ENCODE measurements at regions not wholly inside any gene's neighbourhood (a gene's known extent, or its start where the extent isn't known, plus 50 kb on each side); places are given as distances from the start of the nearest gene placed in this dataset.

DNA sequence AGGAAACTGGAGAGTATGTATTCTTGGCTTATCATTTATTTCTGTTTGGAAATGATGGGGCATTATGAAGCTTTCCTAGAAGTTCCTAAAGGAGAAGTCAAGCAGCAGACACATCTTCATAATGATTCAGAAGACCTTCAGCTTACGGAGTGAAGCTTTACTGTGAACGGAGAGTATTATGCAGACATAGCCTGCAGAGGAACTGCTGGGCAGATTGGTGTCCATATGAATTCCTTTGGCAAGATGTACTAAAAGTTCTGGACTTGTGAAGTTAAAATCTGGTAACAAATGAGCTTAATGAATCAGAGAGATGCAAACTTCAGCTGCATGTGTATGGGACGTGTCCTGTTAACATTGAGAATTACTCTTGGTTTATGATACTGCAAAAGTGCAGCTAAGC lies 60.1 kb downstream of the NABP1 start:
- DNase-seq (ENCODE audit: low read depth in 3 of 3): no peak

DNA sequence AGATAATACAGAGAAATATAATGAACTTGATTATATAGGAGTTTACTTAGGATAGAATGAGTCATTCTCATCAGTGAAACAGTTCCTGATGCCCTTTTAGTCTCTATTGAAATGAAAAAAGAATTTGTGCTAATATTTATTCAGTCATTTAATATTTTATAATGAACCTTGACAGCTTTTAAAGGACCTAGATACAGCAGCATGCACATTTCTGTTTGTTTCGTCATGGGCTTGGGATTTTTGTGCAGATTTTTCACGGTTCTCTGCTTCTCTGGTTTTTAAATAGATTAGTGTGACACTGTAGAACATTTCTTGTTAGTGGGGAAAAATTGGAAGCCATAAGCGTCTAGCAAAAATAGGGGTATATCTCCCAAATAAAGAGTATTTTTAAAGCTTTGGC lies 60.7 kb downstream of the NABP1 start:
- DNase-seq (ENCODE audit: low read depth in 3 of 3): no peak

DNA sequence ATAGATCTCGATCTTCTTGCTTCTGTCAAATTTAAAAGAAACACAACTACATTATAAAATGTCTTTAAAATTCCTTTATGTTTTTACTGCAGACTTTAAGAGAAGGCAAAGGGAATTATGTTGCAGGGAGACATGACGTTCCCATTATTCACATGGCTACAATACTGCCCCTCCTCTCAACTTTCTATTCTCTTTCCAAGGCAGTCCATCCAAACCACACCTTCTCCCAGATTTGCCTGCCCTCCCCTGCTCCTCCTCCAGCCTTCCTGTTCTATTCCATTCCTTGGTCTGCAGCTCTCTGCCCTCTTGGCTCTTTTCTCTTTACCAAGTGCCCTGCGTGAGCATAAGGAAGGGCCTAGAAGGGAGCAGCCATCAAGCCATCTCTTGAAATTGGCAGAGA lies 61.3 kb downstream of the NABP1 start:
- DNase-seq (ENCODE audit: low read depth in 3 of 3): no peak

DNA sequence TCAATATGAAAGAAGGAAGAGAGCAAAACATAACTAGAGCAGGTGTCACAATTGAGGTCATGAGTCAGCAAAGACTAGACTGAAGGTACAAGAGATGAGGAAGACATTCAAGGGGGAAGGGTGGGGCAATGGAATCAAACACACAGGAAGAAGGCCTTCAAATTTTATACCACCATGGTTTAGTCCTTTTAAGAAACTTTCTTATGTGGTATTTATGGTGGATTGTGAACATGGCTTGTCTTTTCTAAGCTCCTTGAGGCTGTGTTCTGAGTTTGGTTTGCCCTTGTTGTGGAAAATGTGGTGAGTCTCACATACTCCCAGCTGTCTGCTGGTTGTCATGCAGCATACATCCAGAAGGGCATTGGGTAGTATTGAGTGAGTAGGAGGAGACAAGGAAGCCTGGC lies 62.1 kb downstream of the NABP1 start:
- DNase-seq (ENCODE audit: low read depth in 3 of 3): peak in 1 of 3 donors; percentile 16

DNA sequence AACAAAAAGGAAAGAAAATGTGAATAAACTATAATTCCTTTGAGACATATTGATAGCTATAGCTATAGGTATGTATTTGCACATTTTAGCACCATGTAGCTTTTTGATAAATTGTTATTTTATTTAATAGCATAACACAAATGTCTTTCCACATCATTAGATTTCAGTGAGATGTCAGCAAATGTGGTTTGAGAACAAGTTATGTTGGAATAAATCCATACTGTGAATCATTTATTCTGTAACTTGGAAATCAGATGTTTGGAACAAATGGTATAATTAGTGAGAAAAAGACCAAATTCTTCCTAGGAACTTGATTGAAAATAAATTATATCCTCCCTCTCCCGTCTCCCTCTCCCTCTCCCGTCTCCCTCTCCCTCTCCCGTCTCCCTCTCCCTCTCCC lies 62.8 kb downstream of the NABP1 start:
- DNase-seq (ENCODE audit: low read depth in 3 of 3): no peak

DNA sequence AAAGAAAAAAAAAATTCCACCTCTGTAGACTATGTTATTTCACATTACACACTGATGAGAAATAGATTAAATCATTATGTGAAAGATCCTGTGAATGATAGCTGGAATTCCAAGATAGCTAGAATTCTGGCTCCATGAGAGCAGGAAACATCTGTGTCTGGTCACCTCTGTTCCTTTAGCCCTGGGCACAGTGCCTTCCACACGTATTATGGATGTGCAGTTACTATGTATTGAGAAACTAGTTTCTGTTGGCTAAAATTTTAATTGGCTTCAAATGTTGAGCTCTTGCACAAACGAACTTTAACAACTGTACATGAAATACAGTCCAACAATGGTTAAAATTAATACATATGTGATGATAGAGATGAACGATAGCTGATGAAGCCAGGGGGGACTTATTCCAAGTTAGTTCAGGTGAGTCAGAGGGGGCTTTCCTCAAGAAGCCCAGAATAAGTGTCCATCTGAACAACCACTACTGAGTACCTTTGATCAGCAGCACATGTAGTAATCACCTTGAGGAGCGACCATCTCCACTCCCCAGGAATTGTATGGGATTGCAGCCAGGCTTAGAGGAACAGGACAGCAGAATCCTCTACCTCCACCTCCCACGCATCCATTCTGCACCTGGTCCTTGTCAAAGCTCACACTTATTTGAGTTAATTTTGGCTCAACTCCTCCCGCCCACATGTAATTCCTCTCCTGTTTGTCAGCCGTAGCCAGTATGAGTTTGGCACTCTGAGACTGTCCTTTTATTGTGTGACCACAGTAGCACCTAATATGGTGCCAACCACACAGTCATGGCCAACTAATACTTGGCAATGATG lies 68.6 kb downstream of the NABP1 start:
- DNase-seq (ENCODE audit: low read depth in 3 of 3): no peak

DNA sequence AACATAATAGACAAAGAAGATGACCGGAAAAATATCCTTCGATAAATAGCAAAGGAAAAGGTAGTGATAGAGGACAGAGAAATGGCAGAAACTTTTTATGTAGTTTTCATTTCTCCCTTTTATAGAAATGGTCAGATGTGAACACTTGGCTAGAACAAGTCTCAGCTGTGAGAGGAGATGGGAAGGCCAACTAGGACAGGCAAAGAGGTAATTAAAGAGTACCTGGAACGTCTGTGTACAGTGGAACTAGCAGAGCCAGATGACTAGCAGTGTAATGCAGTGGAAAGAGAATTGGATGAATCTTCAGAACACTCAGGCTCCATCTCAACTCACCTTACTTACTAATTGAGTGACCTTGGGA lies 69.2 kb downstream of the NABP1 start:
- no peak for DNase-seq (ENCODE audit: low read depth in 3 of 3)

DNA sequence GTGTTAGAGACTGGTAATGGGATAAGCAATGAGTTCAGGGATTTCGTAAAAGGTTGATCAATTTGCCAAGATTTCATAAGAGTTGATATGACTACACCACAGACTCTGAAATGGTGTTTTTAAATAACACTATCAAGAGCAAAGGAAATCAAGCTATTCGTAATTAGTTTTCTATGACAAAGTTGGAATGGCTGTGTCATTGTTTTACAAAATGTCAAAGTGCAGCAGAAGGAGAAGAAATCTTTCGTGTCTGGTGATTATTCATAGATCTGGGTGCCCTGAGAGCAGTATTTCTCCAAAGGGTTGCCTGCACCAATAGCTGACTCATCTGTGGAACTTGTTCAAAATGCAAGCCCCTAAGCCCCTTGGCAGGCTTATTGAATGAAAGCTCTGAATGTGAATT lies 70.1 kb downstream of the NABP1 start:
- no peak for DNase-seq (ENCODE audit: low read depth in 3 of 3)

DNA sequence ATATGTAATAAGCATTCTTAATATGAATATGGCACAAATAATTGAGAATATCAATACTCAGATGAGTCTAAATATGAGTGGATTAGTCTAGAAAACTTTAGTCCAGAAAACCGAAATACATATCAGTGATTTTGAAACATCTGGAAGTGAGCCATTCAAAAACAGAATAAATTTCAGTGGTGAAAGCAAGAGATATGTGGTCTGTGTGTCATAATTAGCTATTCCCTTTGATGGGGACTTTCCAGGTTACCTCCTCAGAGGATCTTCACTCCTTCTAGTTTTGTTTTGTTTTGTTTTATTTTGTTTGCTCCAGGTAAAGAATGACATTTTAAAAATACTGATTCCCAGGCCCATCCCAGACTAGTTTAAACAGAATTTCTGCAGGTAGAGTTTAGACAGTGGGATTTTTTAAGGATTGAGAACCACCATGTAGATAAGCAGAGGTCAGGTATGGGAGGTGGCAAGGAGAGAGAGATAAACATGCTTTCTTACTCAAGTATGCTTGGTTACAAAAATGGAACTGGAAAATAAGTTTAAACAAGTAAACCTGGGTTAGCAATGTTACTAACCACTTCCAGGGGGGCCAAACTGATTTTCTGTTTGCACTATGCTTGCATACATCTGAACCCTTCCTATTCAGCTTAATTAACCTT lies 70.7 kb downstream of the NABP1 start:
- no peak for DNase-seq (ENCODE audit: low read depth in 3 of 3)

DNA sequence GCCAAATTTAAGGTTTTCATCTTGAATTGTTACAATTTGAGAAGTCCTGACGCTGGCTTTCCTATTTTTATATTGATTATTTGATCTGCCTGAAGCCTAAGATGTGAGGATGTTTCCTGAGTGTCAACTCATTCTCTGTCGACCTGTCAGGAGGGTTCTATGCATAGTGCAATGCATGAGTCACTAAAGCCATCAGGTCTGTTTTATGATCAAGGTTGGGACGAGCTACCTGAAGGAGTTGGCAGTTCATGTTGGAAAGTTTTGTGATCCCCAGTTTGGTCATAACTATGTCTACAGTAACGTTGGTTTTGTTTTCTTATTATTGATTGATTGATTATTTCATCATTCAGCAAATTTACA lies 71.2 kb downstream of the NABP1 start:
- DNase-seq (ENCODE audit: low read depth in 3 of 3): no peak

DNA sequence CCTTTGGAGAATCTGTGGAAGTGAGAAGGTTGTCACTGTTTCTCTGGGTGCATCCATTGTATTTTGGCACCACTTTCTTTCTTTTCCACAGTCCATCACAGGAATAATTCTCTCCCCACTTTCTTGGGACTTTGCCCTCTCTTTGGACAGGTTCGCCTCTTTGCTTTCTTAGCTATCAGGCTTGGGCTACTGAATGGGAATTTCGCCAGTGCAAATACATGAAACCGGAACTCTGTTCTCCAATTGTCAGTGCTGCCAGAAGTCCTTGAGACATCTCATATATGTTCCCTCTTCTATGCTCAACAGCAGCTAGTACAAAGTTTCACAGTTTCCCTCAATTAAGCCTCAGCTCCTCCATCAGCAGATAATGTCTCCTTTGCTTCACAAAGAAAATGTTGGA lies 76.2 kb downstream of the NABP1 start:
- no peak for DNase-seq (ENCODE audit: low read depth in 3 of 3)

DNA sequence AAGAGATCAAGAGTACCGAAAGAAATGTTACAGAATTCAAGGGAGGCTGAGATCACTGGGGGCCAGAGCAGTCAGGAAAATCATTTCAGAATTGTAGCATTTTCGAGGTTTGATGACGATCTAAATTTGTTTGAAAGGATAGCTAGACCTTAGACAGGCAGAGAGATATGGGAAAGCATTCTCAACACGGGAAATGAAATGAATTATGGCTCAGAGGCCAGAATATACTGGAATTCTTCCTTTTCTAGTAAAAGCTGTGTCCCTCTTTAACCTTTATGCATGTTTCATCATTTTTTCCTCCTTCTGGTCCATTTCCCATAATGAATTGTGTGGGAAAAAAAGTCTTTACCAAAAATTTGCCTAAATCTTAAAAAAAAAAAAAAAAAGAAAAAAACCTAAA lies 78.8 kb downstream of the NABP1 start:
- DNase-seq (ENCODE audit: low read depth in 3 of 3): no peak

DNA sequence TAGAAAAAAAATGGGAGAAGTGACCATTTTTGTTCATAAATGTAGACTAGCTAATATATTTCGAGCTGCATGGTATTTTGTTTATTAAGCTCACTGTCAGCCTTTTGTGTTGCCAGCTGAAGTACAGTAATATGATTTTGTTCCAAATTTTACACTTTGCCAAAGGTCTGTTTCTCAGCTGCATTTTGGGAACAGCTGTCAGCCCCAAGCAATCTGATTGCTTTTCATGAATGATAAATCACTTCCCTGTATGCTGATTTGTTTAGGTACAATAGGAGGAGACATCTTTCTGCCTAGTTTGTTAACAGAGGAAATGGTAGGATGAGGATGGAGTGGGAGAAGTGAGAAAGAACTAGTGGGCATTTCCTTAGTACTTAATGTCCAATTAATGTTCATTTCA lies 79.3 kb downstream of the NABP1 start:
- DNase-seq (ENCODE audit: low read depth in 3 of 3): no peak

DNA sequence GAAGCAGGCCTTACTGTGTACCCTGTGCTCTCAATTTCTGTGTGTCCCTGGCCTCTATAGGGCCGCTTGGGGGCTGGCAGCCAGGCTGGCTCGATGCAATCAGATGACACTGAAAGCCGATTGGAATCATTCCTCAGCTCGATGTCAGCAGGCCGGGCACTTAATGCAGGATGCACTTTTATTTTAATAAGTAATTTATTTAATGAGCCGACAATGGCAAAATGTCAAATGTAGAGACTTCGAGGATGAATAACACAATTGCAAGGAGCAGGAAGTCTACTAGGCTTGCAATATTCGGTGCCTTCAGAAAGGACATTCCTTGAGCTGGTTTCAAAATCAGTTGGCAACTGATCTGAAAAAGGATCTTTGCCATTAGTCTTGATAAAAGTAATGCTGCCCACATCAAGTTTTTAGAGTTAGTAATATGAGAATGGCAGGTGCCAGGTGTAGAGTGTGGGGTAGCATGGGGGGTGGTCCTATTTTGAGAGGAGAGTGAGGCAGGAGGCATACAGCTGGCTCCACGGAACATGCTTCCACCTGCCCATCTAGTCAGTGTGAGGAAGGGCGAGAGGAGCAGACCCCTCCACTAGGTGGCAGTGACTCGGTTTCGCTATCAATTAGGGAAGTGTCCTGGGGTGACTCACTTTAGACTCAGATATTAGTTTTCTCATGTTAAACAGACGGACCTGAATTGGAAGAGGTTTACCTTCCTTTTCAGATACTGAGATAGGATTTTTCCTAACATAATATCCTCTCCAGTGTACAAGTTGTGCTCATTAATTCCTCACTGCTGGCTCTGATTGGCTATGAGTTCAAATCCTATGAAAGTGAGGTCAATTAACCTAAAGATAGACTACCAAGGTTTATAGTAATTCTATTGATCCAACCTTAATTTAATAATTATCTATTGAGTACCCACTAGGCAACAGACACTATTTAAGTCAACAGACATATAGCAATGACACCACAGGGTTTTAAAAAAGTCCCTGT lies 80.9 kb downstream of the NABP1 start:
- DNase-seq (ENCODE audit: low read depth in 3 of 3): peak; percentile 7 to 27 (median 25)

DNA sequence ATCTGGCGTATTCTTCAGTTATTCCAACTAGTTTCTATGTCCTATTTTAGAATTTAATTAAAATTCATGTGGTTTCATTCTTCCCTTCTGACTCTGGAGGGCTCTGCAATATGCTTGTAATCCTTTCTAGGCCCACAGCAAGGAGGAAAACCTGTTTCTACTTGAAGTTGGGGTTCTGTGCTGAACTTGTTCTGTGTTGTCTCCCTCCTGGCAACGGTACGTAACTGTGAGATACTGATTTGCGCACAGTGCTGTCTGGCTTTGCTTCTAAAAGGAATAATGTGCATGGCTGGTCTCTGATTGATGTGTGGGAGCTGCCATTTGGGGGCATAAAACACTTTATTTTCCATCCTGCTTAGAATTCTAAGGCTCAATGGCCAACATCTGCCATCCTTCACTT lies 81.7 kb downstream of the NABP1 start:
- no peak for DNase-seq (ENCODE audit: low read depth in 3 of 3)

DNA sequence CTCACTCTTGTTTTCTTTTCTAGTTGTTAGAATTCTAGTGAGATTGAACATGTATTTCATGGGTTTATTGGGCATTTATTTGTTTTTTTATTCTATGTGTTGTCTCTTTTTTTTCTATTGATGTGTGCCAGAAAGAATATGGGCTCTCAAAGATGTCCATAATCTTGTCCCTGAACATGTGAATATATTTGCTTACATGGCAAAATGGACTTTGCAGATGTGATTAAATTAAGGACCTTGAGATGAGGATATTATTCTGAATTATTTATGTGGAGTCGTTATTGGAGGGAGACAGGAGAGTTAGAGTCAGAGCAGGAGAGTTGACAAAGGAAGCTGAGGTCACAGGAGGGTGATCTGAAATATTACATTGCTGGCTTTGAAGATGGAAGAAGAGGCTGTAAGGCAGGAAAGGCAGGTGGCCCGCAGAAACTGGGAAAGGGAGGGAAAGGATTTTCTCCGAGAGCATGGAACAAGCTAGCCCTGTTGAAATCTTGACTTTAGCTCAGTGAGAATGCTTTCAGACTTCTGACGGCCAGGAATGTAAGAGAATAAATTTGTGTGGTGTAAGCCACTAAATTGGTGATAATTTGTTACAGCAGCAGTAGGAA lies 82.8 kb downstream of the NABP1 start:
- DNase-seq (ENCODE audit: low read depth in 3 of 3): no peak

DNA sequence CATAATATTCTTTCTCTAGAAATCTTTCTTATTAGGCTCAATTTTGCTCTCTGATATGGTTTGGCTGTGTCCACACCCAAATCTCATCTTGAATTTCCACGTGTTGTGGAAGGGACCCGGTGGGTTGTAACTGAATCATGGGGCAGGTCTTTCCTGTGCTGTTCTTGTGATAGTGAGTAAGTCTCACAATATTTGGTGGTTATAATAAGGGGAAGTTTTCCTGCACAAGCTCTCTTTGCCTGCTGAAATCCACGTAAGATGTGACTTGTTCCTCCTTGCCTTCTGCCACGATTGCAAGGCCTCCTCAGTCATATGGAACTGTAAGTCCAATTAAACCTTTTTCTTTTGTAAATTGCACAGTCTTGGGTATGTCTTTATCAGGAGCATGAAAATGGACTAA lies 73.8 kb downstream of the CAVIN2 start:
- no peak for DNase-seq (ENCODE audit: low read depth in 3 of 3)

DNA sequence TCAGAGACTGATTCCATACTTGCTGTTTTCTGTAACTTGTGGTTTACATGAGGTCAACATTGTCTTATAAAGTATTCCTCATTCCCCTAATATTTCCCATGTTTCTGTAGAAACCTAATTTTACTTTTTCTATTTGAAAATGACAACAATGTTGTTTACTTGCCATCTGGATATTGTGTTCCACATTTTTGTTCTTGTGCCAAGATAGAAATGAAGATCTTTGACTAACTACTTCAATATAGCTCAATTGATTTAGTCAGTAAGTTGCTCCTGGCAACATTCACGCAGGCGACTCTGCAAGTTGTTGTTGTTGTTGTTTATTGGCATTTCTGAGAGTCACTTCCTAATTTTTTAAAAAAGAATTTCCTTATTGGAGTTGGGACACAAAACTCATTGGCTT lies 69.5 kb downstream of the CAVIN2 start:
- DNase-seq (ENCODE audit: low read depth in 3 of 3): no peak

DNA sequence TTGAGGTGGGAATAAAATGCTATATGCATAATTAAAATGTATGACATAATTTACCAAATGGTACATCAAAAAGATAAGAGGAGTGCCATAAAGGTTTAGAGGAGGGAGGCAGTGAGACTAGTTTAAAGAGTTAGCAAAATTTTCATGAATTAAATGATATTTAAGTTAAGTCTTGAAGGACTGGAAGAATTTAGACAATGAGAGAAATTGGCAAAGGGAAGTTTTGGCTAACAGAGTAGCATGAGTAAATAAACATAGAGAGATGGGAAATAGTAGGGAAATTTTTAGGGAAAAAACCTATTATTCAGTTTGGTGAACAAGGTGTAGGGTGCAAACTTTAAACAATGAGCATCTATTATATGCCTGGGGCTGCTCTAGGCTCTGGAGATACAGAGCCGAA lies 68.8 kb downstream of the CAVIN2 start:
- DNase-seq (ENCODE audit: low read depth in 3 of 3): no peak

DNA sequence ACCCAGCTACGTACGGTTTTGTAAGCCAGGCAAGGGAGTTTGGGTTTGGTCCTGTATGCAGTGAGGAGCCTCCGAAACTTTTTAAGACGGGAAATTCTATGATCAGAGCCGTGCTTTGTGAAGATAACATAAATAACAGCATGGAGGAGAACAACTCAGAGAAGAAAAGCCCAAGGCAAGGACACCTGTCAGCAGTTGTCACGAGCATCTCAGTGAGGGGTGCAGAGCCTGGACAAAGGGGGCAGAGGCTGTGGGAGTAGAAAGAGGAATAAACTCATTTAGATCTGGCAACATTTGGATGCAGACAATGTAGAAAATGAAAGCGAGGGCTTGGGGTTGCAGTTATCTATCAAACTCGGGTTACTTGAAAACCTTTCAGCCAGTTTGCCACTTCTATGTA lies 64.5 kb downstream of the CAVIN2 start:
- no peak for DNase-seq (ENCODE audit: low read depth in 3 of 3)

DNA sequence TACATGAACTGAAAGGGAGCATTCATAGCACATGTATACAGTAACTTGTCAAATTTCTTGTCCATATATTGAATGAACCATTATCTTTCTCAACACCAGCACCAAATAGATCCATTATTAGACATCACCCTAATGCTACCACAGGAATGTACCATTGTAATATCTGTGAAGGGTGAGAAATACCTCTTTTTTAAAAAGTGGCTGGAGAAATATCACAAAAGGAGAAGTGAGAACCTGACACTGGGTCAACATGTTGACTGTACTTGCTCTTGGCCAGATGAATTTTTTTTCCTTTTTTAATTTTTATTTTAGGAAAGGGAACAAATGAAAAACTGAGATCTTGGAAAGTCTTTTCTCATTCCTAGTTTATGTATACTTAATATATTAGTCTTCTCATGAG lies 63.5 kb downstream of the CAVIN2 start:
- no peak for DNase-seq (ENCODE audit: low read depth in 3 of 3)
